ENCODE measurements at regions not wholly inside any gene's neighbourhood (a gene's known extent, or its start where the extent isn't known, plus 50 kb on each side); places are given as distances from the start of the nearest gene placed in this dataset.

GRCh38 chr5:92518318-92518904 lies 1062.6 kb downstream of the NR2F1-AS1 start:
- no peaks in the 10 kb centered on the region for H3K36me3 ChIP-seq
- WGBS, 2 donors: 22 to 30% methylated on average over 4 of the region's 4 CpGs
- intact Hi-C loops (cut with DNase I): no loop called here
- ATAC-seq (peak in 1 of 8 donors; percentile 64), DNase-seq (no peak)
- H3K4me3 ChIP-seq: no peak overlapping the region
- no peaks in the 10 kb centered on the region for H3K27me3 ChIP-seq
- H3K4me1 ChIP-seq: no peaks in the 10 kb centered on the region
- H3K27ac ChIP-seq: no peak overlapping the region
- TF ChIP-seq CTCF (IDR thresholded peaks at IDR 0.05): peak in 8 of 9 donors; percentile 6 to 52 (median 40)
- peaks cover 0 to 8% (median 2%) of the 10 kb centered on the region in 11 donors for H3K9me3 ChIP-seq

GRCh38 chr5:92514896-92515295 lies 1066.1 kb downstream of the NR2F1-AS1 start:
- H3K27ac ChIP-seq: no peak overlapping the region
- no peaks in the 10 kb centered on the region for H3K36me3 ChIP-seq
- no peaks in the 10 kb centered on the region for H3K27me3 ChIP-seq
- no peaks in the 10 kb centered on the region for H3K4me1 ChIP-seq
- TF ChIP-seq CTCF (IDR thresholded peaks at IDR 0.05): no peak
- peaks cover 0 to 43% (median 30%) of the 10 kb centered on the region in 11 donors for H3K9me3 ChIP-seq
- no peak for DNase-seq
- no peak overlapping the region for H3K4me3 ChIP-seq
- intact Hi-C loops (cut with DNase I): no loop called here
- ATAC-seq: no peak

GRCh38 chr5:92513067-92513466 lies 1068.0 kb downstream of the NR2F1-AS1 start:
- TF ChIP-seq CTCF (IDR thresholded peaks at IDR 0.05): no peak
- ATAC-seq (no peak), DNase-seq (no peak)
- Histone ChIP-seq H3K9me3 (peaks cover 0 to 61% (median 41%) of the 10 kb centered on the region in 11 donors), H3K4me3 (no peak overlapping the region), H3K36me3 (no peaks in the 10 kb centered on the region), H3K27ac (no peak overlapping the region), H3K27me3 (no peaks in the 10 kb centered on the region), H3K4me1 (no peaks in the 10 kb centered on the region)
- 77 to 86% methylated on average over 1 of the region's 1 CpG for WGBS, 2 donors
- intact Hi-C loops (cut with DNase I): no loop called here

GRCh38 chr5:92508271-92508670 lies 1072.7 kb downstream of the NR2F1-AS1 start:
- no peak overlapping the region for H3K27ac ChIP-seq
- DNase-seq (no peak), ATAC-seq (no peak)
- TF ChIP-seq CTCF (IDR thresholded peaks at IDR 0.05): no peak
- intact Hi-C loops (cut with DNase I): no loop called here
- H3K4me1 ChIP-seq: no peaks in the 10 kb centered on the region
- H3K36me3 ChIP-seq: no peaks in the 10 kb centered on the region
- peaks cover 0 to 56% (median 32%) of the 10 kb centered on the region in 11 donors for H3K9me3 ChIP-seq
- no peak overlapping the region for H3K4me3 ChIP-seq
- no peaks in the 10 kb centered on the region for H3K27me3 ChIP-seq

Measured in heart right ventricle (tissue), 16 donors.